ENCODE measurements at regions not wholly inside any gene's neighbourhood (a gene's known extent, or its start where the extent isn't known, plus 50 kb on each side); places are given as distances from the start of the nearest gene placed in this dataset.
"Not testable (repeated sequence)": the region's sequence is repeated elsewhere in the genome, so short reads cannot be mapped to it uniquely, and the experiment has no call there.

DNA sequence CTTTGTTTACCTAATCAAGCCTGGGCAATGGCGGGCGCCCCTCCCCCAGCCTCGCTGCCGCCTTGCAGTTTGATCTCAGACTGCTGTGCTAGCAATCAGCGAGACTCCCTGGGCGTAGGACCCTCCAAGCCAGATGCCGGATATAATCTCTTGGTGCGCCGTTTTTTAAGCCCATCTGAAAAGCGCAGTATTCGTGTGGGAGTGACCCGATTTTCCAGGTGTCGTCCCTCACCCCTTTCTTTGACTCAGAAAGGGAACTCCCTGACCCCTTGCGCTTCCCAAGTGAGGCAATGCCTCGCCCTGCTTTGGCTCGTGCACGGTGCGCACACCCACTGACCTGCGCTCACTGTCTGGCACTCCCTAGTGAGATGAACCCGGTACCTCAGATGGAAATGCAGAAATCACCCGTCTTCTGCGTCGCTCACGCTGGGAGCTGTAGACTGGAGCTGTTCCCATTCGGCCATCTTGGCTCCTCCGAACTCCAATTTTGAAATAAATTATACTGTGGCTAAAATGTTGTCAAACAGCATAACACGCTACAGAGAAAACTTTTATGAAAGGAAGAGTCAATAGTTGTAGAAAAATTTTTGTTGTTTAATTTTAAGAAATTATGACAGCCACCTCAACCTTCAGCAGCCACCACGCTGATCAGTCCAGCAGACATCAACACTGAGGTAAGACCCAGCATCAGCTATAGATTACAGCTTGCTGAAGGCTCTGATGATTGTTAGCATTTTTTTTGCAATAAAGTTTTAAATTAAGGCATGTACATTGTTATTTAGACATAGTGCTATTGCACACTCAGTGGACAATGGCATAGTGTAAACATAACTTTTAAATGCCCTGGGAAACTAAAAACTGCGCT lies 384.7 kb upstream of the DEPDC1 start:
- not testable (repeated sequence) for DNase-seq

DNA sequence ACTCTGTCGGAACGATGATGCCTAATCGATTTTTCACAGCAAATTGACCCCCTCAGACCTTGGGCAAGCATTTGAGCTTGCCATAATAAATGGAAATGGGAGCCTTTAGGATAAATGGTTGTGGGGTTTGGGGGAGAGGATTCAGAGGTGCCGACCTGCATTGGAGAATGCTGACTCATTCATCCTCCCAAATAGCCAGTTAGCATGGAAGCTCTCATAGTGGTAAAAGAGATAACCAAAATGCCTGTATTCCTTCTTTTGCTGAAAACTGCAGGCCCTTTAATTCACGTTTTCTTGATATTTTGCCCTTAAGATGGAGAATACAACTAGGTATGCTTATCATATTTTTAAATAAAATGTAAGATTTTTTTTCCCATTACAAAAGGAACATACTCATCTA lies 392.6 kb upstream of the DEPDC1 start:
- DNase-seq, result no peak

DNA sequence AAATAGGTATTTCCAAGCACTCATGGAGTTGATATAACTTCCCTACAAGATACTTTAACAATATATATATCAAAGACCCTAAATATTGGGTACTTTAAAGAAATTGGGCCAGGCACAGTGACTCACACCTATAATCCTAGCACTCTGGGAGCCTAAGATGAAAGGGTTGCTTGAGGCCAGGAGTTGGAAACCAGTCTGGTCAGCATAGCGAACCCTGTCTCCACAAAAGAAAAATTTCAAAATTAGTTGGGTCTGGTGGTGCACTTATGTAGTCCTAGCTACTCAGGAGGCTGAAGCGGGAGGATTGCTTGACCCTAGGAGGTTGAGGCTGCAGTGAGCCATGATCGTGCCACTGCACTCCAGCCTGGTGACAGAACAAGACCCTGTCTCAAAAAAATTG lies 393.9 kb upstream of the DEPDC1 start:
- DNase-seq, result no peak

DNA sequence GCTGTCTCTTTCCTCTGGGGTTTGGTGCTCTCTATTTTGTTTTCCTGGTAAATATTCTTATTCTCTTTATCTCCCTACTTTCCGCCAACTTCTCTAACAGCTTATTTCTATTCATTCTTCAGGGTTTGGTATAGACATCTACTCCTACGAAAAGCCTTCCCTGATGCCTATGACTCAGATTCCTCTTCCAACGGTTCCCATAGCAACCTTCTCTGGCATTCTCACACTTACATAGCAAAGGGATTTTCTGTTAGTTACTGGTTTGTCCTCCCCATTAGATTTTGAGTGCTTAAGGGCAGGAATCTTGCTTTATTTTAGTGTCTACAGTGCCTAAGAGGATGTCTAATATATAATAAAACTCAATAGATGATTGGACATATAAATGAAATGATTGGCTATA lies 407.6 kb upstream of the DEPDC1 start:
- DNase-seq, result no peak

DNA sequence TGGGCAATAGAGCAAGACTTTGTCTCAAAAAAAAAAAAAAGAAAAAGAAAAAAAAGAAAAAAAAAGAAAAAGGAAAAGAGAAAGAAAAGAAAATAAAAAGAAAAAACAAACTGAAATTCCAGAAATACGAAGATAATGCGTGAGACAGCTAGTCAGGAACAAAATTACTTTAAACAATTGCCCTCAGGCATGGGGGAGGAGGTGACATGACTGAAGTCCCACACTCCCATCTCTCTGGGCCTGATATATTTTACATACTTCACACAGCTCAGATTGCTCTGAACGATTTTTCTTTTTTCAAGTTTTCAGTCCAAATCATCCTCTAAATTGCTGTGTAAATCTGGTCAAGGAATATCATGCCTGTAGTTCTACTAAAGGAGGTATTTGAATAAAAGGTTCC lies 409.5 kb upstream of the DEPDC1 start:
- DNase-seq, result no peak

DNA sequence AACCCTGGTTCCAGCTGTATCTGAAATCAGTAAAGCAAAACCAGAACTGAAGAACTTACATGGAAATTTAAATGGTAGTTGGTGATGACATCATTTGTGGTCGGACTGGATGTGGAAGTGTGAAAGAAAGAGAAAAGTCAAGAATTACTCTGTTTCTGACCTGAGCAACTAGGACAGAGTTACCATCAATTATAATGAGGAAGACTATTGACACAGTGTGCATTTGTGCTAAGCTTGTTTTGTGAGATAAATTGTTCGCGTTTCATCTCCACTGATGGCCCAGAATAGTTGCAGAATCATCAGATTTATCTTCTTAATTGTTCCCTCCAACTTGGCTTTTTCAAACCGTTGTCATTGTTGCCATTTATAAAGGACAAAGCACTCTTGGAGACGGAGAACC lies 410.6 kb upstream of the DEPDC1 start:
- DNase-seq, result no peak

DNA sequence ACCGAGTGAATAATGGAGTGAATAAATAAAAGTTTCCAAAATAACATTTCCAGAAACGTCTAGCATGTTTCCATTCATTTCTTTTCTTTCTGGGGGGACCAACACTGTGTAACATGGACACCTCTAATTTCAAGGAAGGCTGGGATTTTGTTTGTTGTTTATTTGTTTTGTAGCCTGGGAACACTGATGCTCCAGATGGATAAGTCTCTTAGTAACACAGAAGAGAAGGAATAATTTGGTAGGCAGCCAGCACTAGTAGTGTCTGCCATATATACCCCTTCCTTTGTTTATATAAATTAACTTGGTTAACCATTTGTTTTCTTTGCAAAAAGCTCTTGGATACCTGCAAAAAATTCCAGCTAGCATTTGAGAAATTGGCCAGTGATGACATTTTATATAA lies 411.4 kb upstream of the DEPDC1 start:
- no peak for DNase-seq

DNA sequence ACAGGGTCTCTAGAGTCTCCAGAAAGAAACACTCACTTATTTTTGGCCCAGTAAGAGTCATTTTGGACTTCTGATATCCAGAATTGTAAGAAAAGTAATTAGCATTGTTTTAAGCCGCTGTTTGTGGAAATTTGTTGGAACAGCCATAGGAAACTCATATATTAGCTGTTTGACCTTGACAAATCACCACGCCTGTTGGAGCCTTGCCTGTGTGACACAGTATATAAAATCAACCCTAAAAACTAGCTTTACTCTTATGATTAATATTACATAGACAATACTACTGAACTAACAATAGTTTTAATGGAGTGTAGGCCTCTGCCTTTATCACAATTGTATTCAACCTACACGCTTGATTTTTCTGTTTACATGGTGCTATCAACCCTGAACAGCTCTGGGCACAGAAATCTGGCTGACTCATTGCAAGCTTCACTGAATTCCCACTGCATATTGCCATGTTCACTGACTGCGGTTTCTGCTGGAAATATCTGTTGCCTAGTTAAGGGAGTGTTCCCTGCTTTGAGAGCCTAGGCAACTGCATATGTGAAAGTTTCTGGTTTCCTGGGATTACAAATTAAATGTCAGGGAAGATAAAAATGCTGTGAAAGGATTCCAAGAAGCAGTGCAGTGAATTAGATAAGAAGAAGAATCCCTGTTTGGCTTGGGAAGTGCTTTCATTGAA lies 419.5 kb upstream of the DEPDC1 start:
- DNase-seq, result no peak

DNA sequence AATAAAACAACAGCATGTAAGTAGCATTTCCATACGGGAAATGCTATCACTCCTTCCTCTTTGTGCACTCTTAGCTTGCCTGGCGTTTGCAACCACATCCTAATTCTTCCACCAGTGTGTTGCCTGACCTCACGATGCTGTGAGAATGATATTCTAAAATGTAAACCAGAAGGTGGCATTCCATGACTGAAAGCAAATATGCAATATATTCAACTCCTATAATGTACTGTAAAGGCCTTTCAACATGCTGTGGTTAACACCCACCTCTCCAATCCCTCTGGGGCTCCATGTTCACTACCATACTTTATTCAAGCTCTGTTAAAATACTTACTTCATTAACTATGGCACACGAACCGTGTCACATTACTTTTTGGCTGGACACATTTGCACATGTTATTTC lies 420.6 kb upstream of the DEPDC1 start:
- DNase-seq, result no peak

DNA sequence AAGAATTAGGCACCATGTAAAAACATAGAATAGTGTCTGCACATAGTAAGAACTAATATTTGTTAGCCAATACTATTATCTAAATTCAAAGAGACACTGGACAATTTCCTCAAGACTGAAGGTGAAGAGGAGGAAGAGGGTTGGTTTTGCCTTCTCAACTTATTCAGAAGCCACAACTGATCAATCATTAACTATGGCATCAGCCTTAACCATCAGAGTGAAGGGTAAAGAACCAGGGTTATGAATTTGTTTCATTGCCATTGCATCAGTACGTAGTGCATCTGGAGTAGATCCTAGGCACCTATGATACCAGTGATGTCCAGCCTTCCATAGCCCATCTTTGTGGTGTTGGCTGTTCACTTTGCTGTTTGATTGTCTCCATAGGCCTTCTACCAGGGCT lies 421.7 kb upstream of the DEPDC1 start:
- DNase-seq, result no peak

DNA sequence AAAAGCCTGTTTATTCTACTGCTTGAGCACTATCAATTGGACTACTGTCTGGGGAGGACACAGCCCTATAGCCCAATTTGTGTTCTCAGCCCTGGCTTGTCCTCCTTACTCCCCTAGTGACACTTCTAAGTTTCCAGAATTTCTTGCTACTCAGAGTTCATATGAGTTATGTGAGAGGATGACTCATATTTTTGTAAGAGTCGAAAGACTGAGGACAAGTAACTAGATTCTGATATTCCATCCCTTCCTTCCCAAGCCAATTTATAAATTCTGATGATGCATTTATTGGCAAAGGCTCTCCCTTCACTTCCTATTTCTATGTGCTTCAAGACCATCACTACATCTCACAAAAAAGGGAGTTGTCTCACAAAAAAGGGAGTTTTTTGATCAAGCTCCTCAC lies 422.2 kb upstream of the DEPDC1 start:
- no peak for DNase-seq

DNA sequence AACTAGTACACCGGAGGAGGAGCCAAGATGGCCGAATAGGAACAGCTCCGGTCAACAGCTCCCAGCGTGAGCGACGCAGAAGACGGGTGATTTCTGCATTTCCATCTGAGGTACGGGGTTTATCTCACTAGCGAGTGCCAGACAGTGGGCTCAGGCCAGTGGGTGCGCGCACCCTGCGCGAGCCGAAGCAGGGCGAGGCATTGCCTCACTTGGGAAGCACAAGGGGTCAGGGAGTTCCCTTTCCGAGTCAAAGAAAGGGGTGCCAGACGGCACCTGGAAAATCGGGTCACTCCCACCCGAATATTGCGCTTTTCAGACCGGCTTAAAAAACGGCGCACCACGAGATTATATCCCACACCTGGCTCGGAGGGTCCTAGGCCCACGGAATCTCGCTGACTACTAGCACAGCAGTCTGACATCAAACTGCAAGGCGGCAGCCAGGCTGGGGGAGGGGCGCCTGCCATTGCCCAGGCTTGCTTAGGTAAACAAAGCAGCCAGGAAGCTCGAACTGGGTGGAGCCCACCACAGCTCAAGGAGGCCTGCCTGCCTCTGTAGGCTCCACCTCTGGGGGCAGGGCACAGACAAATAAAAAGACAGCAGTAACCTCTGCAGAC lies 426.7 kb upstream of the DEPDC1 start:
- DNase-seq, result not testable (repeated sequence)

DNA sequence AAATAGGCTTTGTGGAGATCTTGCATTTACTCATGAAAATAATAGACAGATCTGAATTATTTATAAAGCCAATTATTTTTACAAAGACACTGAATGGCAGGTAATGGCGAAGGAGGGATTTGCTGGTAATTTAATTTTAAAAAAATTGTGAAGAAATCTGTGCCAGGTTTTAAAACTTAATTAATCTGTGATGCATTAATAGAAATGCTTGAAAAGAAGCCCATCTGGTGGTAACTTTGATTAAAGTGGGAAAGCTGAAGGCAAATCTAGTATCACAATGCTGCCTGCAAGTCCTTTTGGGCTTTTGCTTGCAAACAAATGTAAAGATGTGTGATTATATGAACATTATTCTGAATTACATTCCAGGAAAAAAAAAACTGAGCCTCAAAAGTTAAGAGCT lies 433.2 kb upstream of the DEPDC1 start:
- DNase-seq, result no peak

DNA sequence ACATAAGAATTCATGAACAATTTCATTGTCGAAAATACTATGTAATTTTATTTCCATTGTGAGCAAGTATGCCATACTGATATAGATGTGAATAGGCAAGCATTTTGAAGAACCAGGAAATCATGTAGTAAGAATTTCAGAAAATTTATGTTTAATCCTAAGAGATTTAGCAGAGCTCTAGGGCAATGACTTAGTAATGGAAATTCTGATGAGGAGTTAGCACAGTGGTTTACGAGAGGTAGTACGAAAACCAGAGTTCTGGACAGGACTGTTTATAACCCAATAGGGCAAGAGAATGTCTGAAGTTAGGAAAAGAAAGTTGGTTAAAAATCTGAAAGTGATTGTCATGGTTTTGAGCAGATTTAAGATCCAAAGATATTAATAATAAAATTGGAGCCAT lies 439.6 kb upstream of the DEPDC1 start:
- no peak for DNase-seq

DNA sequence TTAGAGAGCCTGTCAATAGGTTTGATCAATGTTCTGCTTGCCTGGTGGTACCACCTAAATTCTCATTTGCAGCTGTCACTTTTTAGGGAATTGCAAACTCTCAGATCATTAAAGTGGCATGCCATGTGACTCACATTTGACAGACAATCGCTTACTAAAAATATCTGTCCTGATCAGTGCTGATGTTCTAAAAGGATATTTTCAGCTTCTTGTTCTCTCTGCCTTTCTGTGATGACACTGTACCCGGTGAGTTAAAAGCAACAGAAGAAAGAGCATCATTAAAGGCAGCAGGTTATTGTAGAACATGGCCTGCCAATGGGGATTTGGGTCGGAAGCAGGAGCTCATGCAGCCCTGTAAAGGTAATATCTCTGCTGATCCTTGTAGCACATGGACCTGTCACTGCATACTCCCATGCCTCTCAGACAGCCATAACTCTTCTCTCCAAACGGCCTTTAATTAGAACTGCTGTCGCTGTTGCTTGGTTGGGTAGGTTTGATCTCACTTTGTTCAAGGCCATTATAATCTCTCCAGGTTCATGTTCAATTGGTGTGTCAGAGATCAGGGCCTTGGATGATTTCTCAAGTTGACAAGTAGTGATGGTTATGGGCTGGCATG lies 441.3 kb upstream of the DEPDC1 start:
- no peak for DNase-seq

DNA sequence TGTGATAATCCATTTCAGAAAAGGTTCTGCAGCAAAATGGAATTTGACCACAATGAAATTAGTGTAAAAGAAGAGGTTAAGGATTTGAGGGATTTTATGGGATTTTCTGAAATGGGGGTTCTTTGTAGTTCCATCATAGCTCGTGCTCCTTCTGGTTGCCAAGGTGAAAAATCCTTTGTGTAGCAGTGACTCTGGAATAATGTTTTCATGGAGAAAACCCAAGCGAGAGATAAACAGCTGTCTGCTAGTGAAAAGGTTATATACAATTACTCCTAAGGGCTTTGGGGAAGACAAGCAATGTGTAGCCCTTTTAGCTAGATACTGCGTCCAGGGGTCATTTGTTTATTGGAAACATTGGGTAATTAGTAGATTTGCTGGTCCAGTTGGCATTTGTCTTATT lies 453.2 kb upstream of the DEPDC1 start:
- no peak for DNase-seq

DNA sequence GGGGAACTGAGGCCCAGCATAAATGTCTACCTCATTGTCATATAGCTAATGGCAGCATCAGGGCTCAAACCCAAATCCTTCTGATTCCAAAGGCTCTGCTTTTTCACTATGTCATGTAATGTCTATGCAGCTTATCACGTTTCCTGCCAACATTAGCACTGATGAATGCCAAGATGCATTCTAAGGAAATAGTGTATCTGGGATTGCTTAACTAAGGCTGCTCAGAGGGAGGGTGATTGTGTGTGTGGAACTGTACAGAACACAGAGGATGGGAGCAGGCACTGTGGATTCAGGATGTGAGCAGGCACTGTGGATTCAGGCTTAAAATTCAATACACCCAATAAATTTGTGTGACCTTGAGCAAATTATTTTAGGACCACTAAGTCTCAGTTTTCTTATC lies 456.4 kb upstream of the DEPDC1 start:
- no peak for DNase-seq

DNA sequence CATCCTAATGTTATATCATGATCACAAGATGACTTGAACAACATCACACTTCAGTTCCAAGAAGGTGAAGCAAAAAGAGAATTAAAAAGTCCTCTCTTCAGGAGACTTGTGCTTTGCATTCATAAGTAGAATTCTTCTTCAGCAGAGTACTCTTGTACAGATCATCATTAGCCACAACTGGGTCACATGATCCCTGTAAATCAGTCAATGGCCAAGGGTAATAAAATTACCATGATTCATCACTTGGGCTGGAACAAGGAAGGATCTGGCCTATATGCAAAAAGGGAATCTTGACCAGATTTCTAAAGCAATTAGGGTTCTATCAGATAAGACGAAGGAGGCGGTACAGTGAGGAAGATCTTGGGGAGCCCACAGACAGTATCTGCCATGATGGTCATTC lies 458.0 kb upstream of the DEPDC1 start:
- no peak for DNase-seq

DNA sequence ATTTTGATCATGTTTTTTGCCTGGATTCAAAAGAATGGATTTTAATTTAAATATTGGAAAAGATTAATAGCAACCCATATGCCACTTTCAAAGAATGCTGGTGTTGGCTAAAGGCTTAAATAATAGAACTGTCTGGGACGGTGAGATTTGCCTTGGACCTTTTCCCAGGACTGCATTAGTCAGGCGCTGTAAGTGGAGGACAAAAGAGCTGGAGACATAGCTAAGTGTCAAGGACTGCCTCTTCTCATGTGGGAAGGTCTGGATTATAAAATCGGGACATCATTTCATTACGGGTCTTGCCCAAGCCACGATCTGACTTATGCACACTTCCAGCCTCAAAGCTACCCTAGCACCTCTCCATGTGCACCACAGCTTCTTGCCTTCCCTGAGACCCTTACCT lies 458.5 kb upstream of the DEPDC1 start:
- no peak for DNase-seq

DNA sequence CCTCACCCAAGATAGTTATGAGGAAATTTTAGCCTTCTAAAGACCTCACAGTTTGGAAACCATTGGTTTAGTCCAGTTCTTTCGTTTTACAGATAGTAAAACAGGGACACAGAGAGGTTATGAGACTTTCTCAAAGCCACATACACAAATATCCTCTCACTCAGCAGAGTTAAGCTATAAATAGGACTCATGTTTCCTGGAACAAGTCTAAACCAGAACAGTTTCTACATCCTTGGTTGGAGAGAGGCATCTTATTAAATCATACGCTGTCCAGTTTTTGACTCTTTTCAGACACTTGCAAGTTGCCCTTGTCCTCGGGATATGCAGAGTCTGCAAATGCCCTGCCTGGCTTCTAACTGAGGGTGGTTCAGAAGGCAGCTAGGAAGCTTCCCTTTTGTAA lies 462.1 kb upstream of the DEPDC1 start:
- DNase-seq, result no peak

DNA sequence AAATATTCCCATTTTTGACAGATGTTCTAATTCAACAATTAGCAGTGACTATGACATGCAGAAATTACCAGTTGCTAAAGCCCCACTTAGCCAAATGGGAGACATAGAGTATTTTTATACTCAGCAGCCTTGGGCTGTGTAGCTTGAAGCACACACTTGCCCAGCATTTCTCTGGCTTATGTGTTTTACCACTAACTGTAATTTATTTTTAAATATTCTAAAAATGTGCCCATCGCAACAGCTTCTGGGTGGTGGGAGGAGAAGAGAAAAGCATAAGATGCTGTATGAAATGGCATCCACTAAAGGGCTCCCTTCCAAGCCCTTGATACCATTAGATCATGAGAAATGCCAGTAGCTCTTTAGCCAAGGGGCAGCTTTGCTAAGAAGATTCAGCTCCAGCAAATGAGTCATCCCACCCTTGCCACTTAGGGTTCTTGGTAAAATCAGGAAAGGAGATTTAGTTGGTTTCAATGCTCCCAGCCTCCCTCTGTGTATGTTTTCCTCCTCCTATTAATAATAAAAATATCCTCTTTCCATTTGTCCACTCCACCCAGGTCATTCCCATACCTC lies 462.7 kb upstream of the DEPDC1 start:
- DNase-seq, result no peak

DNA sequence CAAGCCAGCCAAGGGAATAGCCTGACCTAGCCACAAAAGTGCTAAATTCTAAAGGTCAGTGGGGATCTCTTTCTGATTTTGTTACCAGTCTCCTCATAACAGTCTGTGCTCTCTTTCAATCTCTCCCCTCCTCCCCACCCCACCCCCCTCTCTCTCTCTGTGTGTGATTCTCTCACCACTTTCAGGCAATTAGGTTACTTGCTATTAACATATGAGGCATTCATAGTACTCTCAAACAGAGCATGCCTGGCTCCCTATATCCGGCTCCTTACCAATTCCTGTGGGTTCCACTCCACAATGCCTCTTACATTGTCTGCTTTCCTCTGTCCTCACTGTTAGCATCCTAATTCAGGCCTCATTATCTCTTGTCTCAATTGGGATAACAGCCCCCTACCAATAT lies 464.3 kb upstream of the DEPDC1 start:
- no peak for DNase-seq

DNA sequence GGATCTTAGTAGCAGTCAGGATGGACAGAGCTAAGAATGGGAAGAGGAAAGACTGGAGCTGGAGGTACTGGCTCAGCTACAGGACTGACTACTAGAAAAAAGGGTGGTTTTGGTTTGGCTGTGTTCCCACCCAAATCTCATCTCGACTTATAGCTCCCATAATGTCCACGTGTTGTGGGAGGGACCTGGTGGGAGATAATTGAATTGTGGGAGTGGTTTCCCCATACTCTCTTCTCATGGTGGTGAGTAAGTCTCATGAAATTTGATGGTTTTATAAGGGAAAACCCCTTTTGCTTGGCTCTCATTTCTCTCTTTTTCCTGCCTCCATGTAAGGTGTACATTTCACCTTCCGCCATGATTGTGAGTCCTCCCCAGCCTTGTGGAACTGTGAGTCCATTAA lies 466.5 kb upstream of the DEPDC1 start:
- no peak for DNase-seq

DNA sequence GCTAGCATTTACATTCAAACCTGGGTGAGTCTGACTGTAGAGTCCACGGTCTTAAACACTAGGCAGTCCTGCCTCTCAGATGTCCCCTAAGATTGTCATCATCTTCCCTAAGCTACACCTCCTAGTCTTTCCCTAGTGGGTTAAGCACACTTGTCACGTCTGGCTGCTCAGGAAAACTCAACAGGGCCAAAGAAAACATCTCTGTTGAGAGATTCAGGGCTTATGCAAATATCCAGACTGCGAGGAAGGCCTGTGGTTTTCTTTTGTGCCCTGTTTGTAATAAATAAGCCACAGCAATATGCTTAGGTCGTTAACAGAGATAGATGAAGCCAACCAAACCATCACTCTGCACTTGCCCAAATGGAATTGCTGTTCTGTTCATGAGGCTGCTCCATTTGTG lies 472.6 kb upstream of the DEPDC1 start:
- no peak for DNase-seq
